HEK293T (cell line): ENCODE measurements at regions not wholly inside any gene's neighbourhood (a gene's known extent, or its start where the extent isn't known, plus 50 kb on each side); places are given as distances from the start of the nearest gene placed in this dataset.

Experiments
- BHLHE40 ChIP-seq: fragments of 450-650 bp; IDR thresholded peaks from 2 replicates; pipeline ENCODE4 v1.6.1; 2016; ENCODE audit warnings: mild to moderate bottlenecking, moderate library complexity, borderline replicate concordance
- FOXA1 ChIP-seq: fragments of 450-650 bp; IDR thresholded peaks from 2 replicates; pipeline ENCODE4 v1.6.1; 2016; ENCODE audit warnings: mild to moderate bottlenecking
- PKNOX1 ChIP-seq: fragments of 450-650 bp; IDR thresholded peaks from 2 replicates; pipeline ENCODE4 v1.6.1; 2016
- SUZ12 ChIP-seq: fragments of 450-650 bp; IDR thresholded peaks from 2 replicates; pipeline ENCODE4 v1.6.1; 2016; ENCODE audit warnings: mild to moderate bottlenecking

- TF ChIP-seq FOXA1, result no peak
- TF ChIP-seq PKNOX1, result no peak
- no peak for TF ChIP-seq BHLHE40
- TF ChIP-seq SUZ12, result no peak
These were observed 261.2 kb downstream of the TXNL1 start for GRCh38 chr18:56377231-56377630.
